ENCODE measurements at regions not wholly inside any gene's neighbourhood (a gene's known extent, or its start where the extent isn't known, plus 50 kb on each side); places are given as distances from the start of the nearest gene placed in this dataset.

- BruUV-seq (replicated peaks): no TSS peak
- ATAC-seq (no peak), DNase-seq (ENCODE audit: low read depth, low spot score) (no peak)
- H3K36me3 ChIP-seq (ENCODE audit: control insufficient read depth, insufficient read depth, low read length): no peaks in the 10 kb centered on the region
- in situ Hi-C loops (cut with HindIII; ENCODE audit: low pct_unique_long_range_greater_than_20kb, low sequenced_read_pairs) (no loop called here), intact Hi-C loops (cut with micrococcal nuclease; ENCODE audit: unreplicated experiment) (no loop called here)
- no peak overlapping the region for H3K4me3 ChIP-seq (ENCODE audit: low read depth in 2 of 2, low read length in 2 of 2)
- no peak overlapping the region for H3K27ac ChIP-seq (ENCODE audit: low read length)
- no peaks in the 10 kb centered on the region for H3K4me1 ChIP-seq (ENCODE audit: control insufficient read depth, insufficient read depth, low read length)
- no peak for TF ChIP-seq TCF7L2 (IDR thresholded peaks at IDR 0.05; ENCODE audit: low read depth, low read length)
- no peak for TF ChIP-seq REST (IDR thresholded peaks at IDR 0.05; ENCODE audit: insufficient read depth in 1 of 2, low read depth in 2 of 2, low read length in 1 of 2)
- no peaks in the 10 kb centered on the region for H3K9me3 ChIP-seq (ENCODE audit: control insufficient read depth, insufficient read depth, low read depth, low read length)
- no peaks in the 10 kb centered on the region for H3K27me3 ChIP-seq (ENCODE audit: control insufficient read depth, insufficient read depth, low read length)
- ChIA-PET CTCF (no interaction called here), POLR2A (no interaction called here)
Observed at GRCh38 chr12:24409868-24410267, 460.4 kb upstream of the SOX5 start.

- BruUV-seq (replicated peaks): no TSS peak
- ChIA-PET POLR2A (no interaction called here), CTCF (no interaction called here)
- TF ChIP-seq TCF7L2 (IDR thresholded peaks at IDR 0.05; ENCODE audit: low read depth, low read length) (no peak), REST (IDR thresholded peaks at IDR 0.05; ENCODE audit: insufficient read depth in 1 of 2, low read depth in 2 of 2, low read length in 1 of 2) (no peak), POLR2AphosphoS5 (IDR thresholded peaks at IDR 0.05; ENCODE audit: low read depth, low read length) (no peak), SIN3A (IDR thresholded peaks at IDR 0.05; ENCODE audit: borderline replicate concordance, insufficient read depth, low read depth, low read length) (no peak), CTCF (IDR thresholded peaks at IDR 0.05) (no peak)
- Histone ChIP-seq H3K4me1 (ENCODE audit: control insufficient read depth, insufficient read depth, low read length) (no peaks in the 10 kb centered on the region), H3K27me3 (ENCODE audit: control insufficient read depth, insufficient read depth, low read length) (no peaks in the 10 kb centered on the region), H3K9me3 (ENCODE audit: control insufficient read depth, insufficient read depth, low read depth, low read length) (no peaks in the 10 kb centered on the region), H3K36me3 (ENCODE audit: control insufficient read depth, insufficient read depth, low read length) (no peaks in the 10 kb centered on the region), H3K27ac (ENCODE audit: low read length) (no peak overlapping the region), H3K4me3 (ENCODE audit: low read depth in 2 of 2, low read length in 2 of 2) (no peak overlapping the region)
- no peak for DNase-seq (ENCODE audit: low read depth, low spot score)
- in situ Hi-C loops (cut with HindIII; ENCODE audit: low pct_unique_long_range_greater_than_20kb, low sequenced_read_pairs) (no loop called here), intact Hi-C loops (cut with micrococcal nuclease; ENCODE audit: unreplicated experiment) (no loop called here)
- ATAC-seq: no peak
Observed at GRCh38 chr12:24408305-24408704, 458.8 kb upstream of the SOX5 start.

All from Panc1 (cell line).